GM21529 (cell line): ENCODE measurements at regions not wholly inside any gene's neighbourhood (a gene's known extent, or its start where the extent isn't known, plus 50 kb on each side); places are given as distances from the start of the nearest gene placed in this dataset.

Source experiments
- ATAC-seq: cut with Tn5 transposase; IDR thresholded peaks from one replicate; pipeline ENCODE4 v1.9.1; 2021; ENCODE audit not compliant: unreplicated experiment

DNA sequence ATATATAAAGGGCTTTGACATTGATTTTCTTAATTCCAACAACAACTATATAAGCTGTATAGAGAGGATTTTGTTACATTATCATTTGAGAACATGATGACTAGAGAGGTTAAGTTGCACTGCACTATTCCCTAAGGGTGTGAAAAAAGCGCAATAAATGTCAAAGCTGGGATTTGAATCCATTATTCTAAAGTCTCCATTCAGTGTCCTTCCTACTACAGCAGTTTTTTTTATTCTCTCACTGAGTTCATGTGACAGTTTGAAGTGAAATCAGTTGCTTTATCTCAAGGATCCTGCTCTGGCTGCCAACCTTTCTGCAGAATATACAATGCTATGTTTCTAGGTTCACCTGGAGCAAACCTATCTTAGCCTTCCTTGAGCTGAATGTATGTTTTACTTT lies 177.5 kb downstream of the ANKRD50 start:
- no peak for ATAC-seq

DNA sequence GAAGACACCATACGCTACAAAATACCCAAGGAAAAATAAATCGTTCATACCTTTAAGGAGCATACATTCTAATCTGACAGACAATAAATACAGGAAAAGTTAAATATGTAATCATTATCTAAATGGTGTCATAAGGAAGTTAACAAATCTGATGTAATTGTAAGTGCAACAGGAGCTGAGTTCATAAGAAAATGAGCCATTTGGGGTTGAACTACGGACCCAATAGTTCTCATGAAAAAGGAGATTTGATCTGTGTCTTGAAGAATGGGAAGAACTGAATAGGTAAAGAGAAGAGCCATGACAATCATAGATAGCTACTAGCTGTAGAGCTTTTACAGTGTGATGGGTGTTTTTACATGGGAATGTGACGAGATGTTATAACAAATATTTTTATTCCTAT lies 175.6 kb downstream of the ANKRD50 start:
- no peak for ATAC-seq

DNA sequence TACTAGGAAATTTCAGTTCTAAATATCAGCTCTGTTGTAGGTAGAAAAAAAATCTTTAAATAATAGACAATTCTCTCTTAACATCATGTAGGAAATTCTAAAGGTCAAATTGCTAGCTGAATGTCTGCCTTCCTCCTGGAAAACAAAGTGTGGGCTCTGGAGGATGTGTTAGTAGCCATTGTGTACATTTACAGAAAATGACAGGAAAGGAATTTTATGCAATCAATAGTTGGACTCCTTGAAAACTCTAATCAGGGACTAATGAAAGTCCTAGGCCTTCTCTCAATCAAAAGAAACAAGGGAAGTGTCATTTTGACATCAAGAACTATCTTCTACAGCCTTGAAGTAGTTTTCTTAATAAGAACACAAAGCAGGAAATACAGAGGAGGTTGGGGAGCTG lies 174.6 kb downstream of the ANKRD50 start:
- ATAC-seq = no peak

DNA sequence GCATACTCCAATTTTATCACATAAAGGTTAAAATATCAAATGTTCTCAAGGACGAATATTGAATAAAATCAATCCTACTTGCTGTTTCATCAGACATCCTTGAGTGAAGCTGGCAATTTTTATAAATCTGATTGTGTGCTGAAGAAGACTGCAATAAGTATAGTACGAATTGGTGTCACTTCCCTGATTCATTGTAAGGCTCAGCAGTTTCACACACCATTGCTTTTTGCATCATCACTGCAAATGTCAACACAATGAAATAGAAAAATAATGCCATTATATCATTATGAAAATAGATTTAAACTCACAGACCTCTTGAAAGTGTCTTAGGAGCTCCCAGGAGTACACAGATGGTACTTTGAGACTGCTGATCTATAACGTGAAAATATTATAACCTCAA lies 172.5 kb downstream of the ANKRD50 start:
- ATAC-seq = no peak

DNA sequence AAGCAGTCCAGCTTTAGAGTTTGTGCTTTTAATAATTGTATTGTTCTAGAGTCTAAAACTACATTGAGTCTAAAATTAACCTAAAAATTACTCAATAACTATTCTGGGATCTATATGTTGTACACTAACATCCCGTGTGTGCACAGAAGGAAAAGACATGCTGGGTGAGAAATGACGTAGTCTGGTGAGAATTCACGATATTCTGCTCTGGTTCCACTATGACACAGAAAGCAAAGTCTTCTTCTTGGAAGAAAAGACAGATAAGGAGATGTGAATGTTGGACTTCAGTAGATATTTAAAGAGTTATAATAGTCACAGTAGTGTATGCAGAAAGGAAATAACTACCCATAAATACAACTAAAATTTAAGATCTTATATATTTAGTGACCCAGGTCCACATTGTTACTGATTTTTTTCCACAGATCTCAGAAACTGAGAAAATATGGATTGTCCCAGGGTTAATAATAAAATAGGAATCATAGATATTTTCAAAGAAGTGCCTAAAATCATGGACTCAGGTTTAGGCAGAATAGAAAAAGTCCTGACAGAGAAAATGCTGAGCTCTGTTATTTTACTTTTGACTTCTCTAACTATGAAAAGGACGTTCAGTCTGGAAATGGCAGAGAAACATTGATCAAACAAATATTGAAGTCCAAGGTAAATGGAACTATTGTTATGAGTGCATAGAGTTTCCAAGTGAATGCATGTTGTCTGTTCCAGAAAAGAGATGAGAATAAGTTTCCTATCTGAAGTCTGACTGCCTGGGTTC lies 170.7 kb downstream of the ANKRD50 start:
- no peak for ATAC-seq

DNA sequence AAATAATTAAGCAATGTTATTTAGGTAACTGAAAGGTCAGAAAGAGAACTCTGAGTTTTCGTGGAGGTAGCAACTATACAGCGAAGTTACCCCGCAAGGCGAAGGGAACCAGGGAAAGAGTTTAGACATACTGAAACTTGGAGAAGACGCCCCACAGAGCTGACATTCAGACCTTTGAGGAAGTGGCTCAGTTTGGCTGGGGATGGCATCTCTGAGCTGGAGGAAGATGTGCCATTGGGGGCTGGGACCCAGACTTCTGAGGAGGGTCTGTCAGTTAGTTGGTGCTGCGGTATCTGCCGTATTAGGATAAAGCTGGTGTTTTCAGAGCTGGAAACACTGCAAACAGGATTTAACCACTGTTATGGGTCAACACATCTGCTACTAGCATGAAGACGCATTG lies 156.6 kb downstream of the ANKRD50 start:
- no peak for ATAC-seq

DNA sequence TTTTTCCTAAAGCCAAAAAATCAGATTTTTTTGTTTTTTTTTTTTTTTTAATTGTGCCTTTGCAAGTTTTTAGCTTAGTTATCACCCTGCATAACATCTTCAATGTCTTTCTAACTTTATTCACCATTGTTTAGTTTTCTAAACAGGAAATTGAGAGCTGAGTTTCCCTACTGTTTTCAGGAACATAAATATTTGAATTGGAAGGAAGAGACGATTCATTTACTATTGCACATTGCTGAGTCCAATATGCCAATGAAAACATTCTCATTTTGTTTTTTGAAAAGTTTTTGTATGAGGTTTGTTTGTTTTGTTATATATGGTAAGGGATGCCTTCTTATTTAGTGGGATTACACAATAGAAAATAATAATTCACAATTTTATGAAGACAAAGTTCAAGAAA lies 148.4 kb downstream of the ANKRD50 start:
- no peak for ATAC-seq

DNA sequence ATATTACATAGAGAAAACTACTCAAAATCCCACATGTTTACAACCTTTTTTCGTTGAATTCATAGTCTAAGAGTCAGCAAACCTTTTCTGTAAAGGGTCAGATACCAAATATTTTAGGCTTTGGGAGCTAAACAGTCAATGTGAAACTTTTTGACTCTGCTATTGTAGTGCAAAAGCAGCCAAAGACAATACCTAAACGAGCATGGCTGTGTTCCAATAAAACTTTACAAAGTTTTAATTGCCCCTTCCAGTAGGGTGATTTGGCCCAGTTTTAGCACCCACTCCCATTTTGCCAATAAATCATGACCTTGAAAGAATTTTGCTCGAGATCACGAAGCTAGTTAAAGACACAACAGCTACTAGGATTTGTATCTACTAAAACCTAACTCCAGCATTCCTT lies 147.2 kb downstream of the ANKRD50 start:
- no peak for ATAC-seq

DNA sequence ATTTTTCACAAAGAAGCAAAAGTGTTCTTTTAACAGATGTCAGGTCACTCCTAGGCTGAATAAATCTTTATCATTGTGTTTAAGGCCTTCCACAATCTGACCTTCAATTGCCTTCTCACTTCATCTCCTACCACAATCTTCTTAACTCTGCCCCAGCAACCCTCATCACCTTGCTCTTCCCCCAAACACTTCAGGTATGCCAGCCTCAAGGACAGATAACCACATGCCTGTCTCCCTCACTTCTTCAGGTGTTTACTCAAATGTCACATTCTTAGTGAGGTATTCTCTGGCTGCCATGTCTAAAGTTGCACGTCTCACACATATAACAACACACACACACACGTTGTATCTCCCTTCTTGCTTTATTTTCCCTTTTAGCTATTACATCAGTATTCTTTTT lies 146.5 kb downstream of the ANKRD50 start:
- no peak for ATAC-seq

DNA sequence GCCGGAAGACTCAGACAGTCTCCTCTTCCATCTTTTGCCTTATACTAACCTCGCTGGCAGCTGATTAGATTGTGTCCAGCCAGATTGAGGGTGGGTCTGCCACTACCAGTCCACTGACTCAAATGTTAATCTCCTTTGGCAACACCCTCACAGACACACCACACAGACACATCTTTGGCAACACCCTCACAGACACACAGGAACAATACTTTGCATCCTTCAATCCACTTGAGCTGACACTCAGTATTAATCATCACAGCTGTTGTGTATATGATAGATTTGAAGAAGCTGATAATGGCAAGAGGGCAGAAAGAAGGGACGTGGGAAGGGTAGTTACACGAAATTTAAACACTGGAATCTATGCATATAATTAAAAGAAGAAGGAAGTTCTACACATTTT lies 139.5 kb downstream of the ANKRD50 start:
- ATAC-seq = no peak

DNA sequence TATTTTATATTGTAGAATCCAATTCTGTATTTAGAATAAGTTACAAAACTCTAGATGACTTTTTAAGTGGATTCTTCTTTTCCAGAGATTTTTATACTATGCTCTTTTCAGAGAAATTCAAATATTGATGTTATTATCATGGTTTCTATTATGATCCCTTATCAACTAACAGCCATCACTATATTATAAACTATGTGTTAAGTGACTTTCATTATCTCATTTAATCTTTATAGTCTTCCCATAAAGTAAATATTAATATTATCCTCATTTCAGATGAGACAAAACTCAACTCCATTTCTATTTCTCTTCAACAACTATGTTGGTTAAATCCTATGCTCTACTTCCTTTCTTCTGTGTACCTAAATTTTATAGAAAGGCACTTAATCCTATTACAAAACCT lies 132.6 kb downstream of the ANKRD50 start:
- no peak for ATAC-seq

DNA sequence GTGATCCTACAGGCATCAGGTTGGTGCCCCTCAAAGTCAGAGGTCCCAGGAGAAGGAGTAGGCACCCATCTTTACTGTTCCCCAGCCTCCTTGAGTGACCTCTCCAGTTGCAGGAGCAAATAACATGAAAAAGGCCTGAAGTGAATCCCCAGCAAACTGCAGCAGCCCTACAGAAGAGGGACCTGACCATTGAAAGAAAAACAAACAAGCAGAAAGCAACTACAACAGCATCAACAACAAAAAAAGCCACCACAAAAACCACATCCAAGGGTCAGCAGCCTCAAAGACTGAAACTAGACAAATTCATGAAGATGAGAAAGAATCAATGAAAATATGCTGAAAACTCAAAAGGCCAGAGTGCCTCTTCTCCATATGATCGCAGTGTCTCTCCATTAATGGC lies 128.7 kb downstream of the ANKRD50 start:
- no peak for ATAC-seq

DNA sequence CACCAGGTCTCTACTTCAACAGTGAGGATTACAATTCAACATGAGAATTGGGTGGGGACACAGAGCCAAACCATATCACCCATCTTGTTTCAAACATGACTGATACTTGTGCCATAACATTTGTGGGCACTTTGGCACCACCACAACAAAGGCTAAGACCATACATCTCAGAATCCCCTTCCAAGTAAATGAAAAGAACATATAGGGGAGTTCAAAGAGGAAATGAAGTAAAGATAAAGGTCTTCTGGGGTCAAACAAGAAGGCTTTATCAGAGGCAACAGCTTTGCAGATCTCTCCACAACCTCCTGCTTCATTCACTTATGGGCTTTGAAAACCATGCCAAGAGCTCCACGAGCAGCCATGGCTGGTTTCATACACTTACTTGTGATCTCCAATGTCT lies 122.7 kb downstream of the ANKRD50 start:
- ATAC-seq = no peak

DNA sequence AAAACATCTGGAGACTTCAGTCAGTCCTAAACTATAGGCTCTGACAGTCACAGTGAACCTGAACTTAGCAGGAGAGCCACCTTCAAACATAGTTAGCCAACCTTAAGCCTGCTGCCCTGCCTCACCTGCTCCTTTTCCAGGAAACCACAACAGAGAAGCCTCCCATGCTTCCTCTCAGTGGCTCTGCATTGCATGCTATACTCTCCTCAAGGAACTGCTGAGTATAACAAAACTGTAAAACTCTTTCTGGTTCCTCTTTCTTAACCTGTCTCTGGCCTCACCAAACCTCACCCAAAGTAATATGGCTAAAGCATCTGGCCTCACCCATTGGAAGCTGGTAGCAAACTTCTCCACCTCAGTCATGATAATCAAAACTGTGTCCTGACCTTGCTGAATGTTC lies 122.1 kb downstream of the ANKRD50 start:
- ATAC-seq = no peak

DNA sequence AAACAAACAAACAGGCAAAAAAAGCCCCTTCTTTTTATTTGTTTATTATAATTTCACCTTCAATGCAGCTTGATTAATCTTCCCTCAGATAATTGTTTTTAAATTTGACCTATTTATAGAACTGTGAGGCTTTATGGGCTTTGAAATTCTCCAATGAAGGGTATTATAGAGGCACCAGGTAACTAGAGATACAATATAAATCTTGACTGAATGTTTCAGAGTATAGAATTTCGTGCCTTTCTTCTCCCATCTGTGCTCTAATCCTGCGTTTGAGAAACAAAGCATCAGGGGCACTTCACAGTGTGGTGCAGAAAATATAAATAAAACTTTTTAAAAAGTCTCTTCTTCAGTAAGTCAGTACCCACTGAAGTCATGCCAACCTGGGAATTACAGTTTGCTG lies 120.9 kb downstream of the ANKRD50 start:
- ATAC-seq = no peak

DNA sequence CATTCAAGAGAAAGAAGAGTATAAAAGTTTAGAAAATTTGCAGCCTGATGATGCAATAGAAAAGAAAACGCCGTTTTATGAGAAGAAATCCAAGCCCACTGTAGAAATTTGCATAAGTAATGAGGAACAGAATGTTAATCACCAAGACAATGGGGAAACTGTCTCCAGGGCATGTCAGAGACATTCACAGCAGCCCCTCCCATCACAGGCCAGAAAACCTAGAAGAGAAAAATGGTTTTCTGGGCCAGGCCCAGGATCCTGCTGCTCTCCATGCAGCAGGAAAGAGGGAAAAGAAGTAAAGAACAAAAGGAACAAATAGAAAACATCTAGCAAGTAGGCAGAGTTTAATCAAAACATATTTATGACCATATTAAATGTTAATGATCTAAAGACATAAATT lies 119.0 kb downstream of the ANKRD50 start:
- no peak for ATAC-seq

DNA sequence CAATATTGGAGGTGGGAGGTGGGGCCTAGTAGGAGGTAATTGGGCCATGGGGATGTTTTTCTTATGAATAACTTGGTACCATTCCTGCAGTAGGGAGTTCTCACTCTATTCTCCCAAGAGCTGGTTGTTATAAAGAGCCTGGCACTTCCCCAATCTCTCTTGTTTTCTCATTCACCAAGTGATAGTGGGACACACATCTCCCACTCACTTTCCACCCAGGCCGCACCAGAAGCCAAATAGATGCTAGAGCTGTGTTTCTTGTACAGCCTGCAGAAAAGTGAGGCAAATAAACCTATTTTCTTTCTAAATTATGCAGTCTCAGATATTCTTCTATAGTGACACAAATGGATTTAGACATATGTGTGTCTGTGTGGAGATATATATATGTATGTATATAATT lies 117.6 kb downstream of the ANKRD50 start:
- ATAC-seq = no peak

DNA sequence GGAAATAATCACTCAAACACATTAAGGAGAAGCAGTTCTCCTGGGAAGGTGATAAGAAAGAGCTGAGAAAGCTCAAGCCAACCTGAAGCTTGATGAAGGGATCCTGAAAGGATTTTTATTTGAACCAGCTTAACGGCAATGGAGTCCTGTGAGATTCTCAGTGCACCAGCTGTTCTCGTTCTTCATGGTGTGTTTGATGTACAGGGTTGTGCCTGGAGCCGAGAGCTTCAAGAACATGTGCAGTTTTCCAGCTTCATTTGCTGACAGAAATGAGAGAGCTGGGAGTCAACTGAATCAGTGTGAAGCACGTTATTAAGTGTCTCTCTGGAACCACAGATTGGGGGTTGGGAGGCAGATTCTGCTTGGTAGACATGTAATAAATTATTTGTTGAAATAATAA lies 115.7 kb downstream of the ANKRD50 start:
- no peak for ATAC-seq

DNA sequence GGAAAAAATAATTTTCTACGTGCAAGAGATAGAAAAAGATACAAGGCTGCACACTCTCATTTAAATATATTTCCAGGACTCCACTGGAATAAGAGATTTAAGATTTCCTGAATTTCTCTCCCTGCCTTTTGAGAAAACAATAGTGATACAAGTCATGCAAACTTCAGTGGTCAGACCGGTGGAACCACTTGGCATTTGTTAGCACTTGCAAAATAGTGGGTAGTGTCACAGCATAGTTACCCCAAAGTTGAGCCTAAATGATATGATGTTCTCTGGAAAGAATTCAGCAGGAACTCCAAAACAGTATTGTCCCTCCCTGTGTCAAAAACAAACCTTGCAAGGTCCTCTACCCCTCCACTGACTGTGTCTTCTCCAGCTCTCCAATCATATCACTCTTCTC lies 102.3 kb downstream of the ANKRD50 start:
- no peak for ATAC-seq
